ENCODE measurements at regions not wholly inside any gene's neighbourhood (a gene's known extent, or its start where the extent isn't known, plus 50 kb on each side); places are given as distances from the start of the nearest gene placed in this dataset.
"Not testable (repeated sequence)": the region's sequence is repeated elsewhere in the genome, so short reads cannot be mapped to it uniquely, and the experiment has no call there.

DNA sequence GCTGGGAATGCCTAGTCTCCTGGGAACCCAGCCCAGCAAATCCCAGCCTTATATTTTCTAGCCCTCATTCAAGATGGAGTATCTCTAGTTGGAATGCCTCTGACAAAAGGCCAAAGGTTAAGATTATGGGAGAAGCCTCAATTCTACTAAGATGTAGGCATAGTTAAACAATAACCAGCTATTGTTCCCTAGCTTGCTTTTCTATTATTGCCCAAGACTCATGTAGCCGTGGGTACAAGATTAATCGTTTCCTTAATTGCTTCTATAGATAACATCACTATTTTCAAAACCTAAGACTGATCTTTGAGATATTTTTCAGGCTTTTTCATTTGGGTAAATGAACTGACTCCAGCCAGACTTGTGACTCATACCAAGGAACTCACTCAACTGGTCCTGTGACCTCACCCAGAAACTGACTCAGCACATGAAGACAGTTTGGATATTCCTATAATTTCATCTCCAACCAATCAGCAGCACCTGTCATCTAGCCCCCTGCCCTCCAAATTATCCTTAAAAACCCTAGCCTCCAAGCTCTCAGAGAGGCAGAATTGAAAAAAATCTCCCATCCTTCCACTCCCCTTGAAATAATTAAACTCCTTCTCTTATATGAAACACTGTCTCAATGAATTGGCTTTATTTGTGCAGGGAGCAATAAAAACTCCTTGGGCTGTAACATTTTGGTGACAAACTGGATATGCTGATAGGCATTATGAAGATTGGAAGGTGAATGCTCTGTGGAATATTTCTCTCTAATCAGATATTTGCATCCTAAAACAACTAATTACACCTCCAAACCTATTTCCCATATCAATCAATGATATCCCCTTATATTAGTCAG lies 589.0 kb downstream of the C12orf50 start:
- DNase-seq (ENCODE audit: extremely low spot score), result no peak
- TF ChIP-seq, protein P1, sequence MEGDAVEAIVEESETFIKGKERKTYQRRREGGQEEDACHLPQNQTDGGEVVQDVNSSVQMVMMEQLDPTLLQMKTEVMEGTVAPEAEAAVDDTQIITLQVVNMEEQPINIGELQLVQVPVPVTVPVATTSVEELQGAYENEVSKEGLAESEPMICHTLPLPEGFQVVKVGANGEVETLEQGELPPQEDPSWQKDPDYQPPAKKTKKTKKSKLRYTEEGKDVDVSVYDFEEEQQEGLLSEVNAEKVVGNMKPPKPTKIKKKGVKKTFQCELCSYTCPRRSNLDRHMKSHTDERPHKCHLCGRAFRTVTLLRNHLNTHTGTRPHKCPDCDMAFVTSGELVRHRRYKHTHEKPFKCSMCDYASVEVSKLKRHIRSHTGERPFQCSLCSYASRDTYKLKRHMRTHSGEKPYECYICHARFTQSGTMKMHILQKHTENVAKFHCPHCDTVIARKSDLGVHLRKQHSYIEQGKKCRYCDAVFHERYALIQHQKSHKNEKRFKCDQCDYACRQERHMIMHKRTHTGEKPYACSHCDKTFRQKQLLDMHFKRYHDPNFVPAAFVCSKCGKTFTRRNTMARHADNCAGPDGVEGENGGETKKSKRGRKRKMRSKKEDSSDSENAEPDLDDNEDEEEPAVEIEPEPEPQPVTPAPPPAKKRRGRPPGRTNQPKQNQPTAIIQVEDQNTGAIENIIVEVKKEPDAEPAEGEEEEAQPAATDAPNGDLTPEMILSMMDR (IDR thresholded peaks at IDR 0.05; ENCODE audit: control extremely low read depth, extremely low read depth, low read depth, missing control alignments), result no peak

DNA sequence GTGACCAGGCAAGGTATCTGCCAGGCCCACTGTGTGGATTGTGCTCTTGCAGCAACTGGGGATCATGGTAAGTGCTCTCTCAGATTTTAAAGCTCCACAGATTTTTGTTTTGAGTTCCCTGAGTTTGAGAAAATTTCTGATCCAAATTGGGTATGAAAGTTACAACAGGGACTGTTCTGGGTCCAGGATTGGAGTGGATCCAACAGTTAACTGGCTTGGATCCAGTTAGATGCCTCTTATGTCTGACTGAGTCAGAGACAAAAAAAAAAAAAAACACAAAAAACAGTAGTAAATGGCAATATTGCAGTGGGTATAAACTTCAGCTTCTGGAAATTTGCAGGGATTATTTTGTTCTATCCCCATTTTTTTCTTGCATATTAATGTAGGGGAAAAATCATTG lies 598.8 kb downstream of the C12orf50 start:
- ChIA-PET POLR2A (no interaction called here), CTCF (no interaction called here)
- no peak for DNase-seq (ENCODE audit: extremely low spot score)
- TF ChIP-seq, protein P1 (IDR thresholded peaks at IDR 0.05; ENCODE audit: control extremely low read depth, extremely low read depth, low read depth, missing control alignments), result no peak

More for the DNA sequence above, 589.0 kb downstream of the C12orf50 start:
- POLR2A ChIA-PET, result no interaction called here
- CTCF ChIA-PET, result interaction anchor here (0.8 kb wide), 1 partner anchor 9 kb away, joined by 3 read pairs; no protein-coding TSS in a partner anchor

DNA sequence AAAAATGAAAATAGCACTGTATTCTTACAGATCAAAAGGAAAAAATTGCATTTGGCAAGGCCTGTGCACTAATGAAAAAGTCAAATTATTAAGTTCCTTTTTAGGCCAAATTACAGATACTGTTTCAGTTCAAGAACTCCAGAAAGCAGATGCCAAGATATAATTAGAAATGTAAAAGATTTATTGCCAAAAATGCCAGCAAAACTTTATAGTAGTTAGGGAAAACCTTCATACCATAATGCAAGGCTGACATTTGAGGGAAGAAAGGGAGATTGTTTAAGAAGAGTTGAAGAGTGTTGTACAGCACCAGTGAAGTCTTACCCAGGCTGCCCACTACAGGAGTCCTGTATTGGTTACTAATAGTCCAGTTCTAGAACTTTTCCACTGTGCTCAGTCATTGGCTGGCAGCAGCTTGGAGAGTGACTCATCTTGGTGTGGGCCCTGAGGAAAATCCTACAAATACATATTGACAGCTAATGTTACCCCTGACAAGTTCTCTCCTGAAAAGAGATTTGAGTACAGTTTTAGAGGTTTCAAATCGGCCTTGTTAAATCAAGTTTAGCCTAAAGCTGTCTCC lies 600.4 kb downstream of the C12orf50 start:
- CTCF ChIA-PET, result interaction anchor here (0.7 kb wide), 1 partner anchor 1751 kb away, joined by 3 read pairs; no protein-coding TSS in a partner anchor
- POLR2A ChIA-PET, result no interaction called here
- no peak for DNase-seq (ENCODE audit: extremely low spot score)
- TF ChIP-seq, protein P1 (IDR thresholded peaks at IDR 0.05; ENCODE audit: control extremely low read depth, extremely low read depth, low read depth, missing control alignments), result no peak

DNA sequence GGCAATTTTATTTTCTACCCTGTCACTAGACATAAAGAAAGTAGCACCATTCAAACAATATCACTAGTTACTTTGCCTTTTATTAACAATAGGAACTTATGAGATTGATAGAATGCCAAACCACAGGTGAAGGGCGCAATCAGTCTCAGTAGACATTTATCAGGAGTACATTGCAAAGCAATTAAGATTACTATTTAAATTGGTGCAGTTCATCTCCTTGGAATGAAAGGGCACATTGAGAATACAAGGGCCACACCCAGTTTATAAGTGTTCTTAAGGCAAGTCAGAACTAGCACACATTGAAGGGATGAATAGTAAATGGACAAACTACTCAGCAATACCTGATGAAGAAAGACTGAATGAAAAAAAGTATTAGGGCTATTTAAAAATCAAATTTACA lies 601.4 kb downstream of the C12orf50 start:
- CTCF ChIA-PET, result no interaction called here
- TF ChIP-seq, protein P1 (IDR thresholded peaks at IDR 0.05; ENCODE audit: control extremely low read depth, extremely low read depth, low read depth, missing control alignments), result no peak
- POLR2A ChIA-PET, result no interaction called here
- DNase-seq (ENCODE audit: extremely low spot score), result no peak

DNA sequence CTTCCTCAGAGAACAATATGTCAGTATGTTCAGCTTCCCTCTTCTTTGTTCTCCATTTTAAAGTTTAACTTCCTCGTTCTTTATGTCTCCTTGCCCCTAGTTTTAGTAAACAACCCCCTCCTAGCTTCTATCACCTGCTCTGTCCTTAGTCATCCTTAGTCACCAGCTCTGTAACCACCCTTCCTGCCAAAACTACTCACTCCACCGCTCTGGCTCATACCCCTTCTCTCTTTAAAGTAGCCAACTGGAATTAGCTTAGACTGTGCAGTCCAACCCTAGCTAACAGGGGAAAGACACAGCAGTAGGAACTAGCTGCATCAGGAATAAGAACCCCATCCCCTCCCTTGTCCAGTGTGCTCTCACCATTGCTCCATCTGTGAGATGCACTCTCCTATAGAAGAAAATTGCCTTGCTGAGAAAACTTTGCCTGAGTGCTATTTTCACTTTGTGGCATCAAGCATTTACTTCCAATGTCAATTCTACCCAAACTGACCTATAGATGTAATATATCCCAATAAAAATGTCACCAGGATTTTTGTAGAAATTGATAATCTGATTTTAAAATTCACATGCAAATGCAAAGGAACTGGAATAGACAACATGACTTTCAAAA lies 603.2 kb downstream of the C12orf50 start:
- no peak for DNase-seq (ENCODE audit: extremely low spot score)
- CTCF ChIA-PET, result interaction anchor here (1.2 to 1.5 kb wide), 3 partner anchors 9 to 16 kb away, joined by 3 to 5 read pairs (median 3); no protein-coding TSS in a partner anchor
- POLR2A ChIA-PET, result no interaction called here
- TF ChIP-seq, protein P1 (IDR thresholded peaks at IDR 0.05; ENCODE audit: control extremely low read depth, extremely low read depth, low read depth, missing control alignments), result no peak

DNA sequence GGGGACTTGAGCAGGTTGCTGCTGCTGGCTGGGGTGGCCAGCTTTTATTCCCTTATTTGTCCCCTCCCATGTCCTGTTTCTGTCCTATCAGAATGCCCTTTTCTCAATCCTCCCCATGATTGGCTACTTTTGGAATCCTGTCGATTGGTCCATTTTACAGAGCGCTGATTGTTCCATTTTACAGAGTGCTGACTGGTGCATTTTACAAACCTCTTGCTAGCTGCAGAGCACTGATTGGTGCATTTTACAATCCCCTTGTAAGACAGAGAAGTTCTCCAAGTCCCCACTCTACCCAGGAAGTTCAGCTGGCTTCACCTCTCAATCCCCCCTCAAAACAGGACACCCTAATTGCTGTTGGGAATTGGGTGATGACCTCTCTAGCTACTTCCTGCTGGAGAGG lies 608.0 kb downstream of the C12orf50 start:
- CTCF ChIA-PET, result interaction anchor here (0.9 kb wide), 1 partner anchor 11 kb away, joined by 3 read pairs; no protein-coding TSS in a partner anchor
- DNase-seq (ENCODE audit: extremely low spot score); POLR2A ChIA-PET: not testable (repeated sequence)

DNA sequence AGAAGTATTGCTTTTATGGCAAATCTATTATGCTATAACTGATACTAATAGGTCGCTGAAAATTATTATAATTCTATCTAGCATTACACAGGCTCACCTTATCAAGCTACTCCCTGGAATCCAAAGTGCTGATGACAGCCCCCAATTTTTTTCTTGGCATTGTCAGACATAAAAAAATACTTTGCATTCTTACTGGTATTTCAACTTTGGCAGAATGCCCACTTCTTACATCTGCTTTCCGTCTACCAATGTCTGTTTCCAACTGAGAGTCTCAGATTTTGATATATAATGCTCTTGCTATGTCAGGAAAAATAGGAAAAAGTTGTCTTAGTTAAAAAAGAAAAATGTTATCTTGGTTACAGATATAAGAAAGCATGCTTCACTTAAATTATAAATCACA lies 615.4 kb downstream of the C12orf50 start:
- ChIA-PET CTCF (no interaction called here), POLR2A (no interaction called here)
- DNase-seq (ENCODE audit: extremely low spot score), result no peak
- TF ChIP-seq, protein P1 (IDR thresholded peaks at IDR 0.05; ENCODE audit: control extremely low read depth, extremely low read depth, low read depth, missing control alignments), result no peak
